Mesenchymal stem cell (in vitro differentiated cells and primary cell): ENCODE measurements at regions not wholly inside any gene's neighbourhood (a gene's known extent, or its start where the extent isn't known, plus 50 kb on each side); places are given as distances from the start of the nearest gene placed in this dataset.
"Not testable (repeated sequence)": the region's sequence is repeated elsewhere in the genome, so short reads cannot be mapped to it uniquely, and the experiment has no call there.

Experiments used
- DNase-seq: peaks from one replicate; pipeline ENCODE4 v3.0.0-alpha.2; 2013
- H2AFZ ChIP-seq: one replicate; pipeline ENCODE4 v1.6.1; 2013; ENCODE audit warnings: low read depth, mild to moderate bottlenecking, control low read depth, inconsistent platforms, low read length, moderate library complexity
- H2AK5ac ChIP-seq: 2 replicates; pipeline ENCODE4 v1.6.1; 2013; ENCODE audit warnings: low read length, moderate library complexity, mild to moderate bottlenecking, inconsistent platforms; ENCODE audit not compliant: severe bottlenecking
- H2BK120ac ChIP-seq: one replicate; pipeline ENCODE4 v1.6.1; 2013; ENCODE audit warnings: low read depth, mild to moderate bottlenecking, inconsistent platforms, low read length, moderate library complexity
- H2BK12ac ChIP-seq, 2 experiments: one replicate each; pipeline ENCODE4 v1.6.1; 2013; ENCODE audit warnings: inconsistent platforms in 2 of 2, low read length in 2 of 2, mild to moderate bottlenecking in 2 of 2, moderate library complexity in 2 of 2, control low read depth in 1 of 2
- H2BK15ac ChIP-seq: one replicate; pipeline ENCODE4 v1.6.1; 2013; ENCODE audit warnings: mild to moderate bottlenecking, low read depth, inconsistent platforms; ENCODE audit not compliant: poor library complexity, severe bottlenecking
- H2BK5ac ChIP-seq: 2 replicates; pipeline ENCODE4 v1.6.1; 2013; ENCODE audit warnings: low read depth, mild to moderate bottlenecking, low read length, control low read depth, inconsistent platforms; ENCODE audit not compliant: poor library complexity, severe bottlenecking
- H3K14ac ChIP-seq, 2 experiments: one replicate each; pipeline ENCODE4 v1.6.1; 2013; ENCODE audit warnings: inconsistent platforms in 2 of 2, low read length in 2 of 2, control low read depth in 1 of 2, mild to moderate bottlenecking in 1 of 2, moderate library complexity in 1 of 2
- H3K18ac ChIP-seq, 2 experiments: one replicate each; pipeline ENCODE4 v1.6.1; 2013; ENCODE audit warnings: inconsistent platforms in 2 of 2, low read length in 2 of 2, control low read depth in 1 of 2, low read depth in 1 of 2, mild to moderate bottlenecking in 1 of 2
- H3K23ac ChIP-seq, 2 experiments: one replicate each; pipeline ENCODE4 v1.6.1; 2013; ENCODE audit warnings: inconsistent platforms in 2 of 2, low read length in 2 of 2, mild to moderate bottlenecking in 2 of 2, moderate library complexity in 2 of 2, control low read depth in 1 of 2
- H3K27ac ChIP-seq: 2 replicates; pipeline ENCODE4 v1.5.1; 2013; ENCODE audit warnings: mild to moderate bottlenecking, moderate library complexity, low read length, control low read depth, inconsistent platforms; ENCODE audit not compliant: poor library complexity, severe bottlenecking
- H3K27me3 ChIP-seq, 2 experiments: 2 replicates each; pipeline versions ENCODE4 v1.6.1 to v1.7.0; 2013; ENCODE audit warnings: low read length in 2 of 2, mild to moderate bottlenecking in 2 of 2, moderate library complexity in 2 of 2, control low read depth in 1 of 2, inconsistent platforms in 1 of 2; ENCODE audit not compliant: control insufficient read depth in 1 of 2, insufficient read depth in 1 of 2
- H3K36me3 ChIP-seq, 2 experiments: 2 replicates each; pipeline versions ENCODE4 v1.6.1 to v1.7.0; 2013; ENCODE audit warnings: low read length in 2 of 2, control low read depth in 1 of 2, inconsistent platforms in 1 of 2, low read depth in 1 of 2, mild to moderate bottlenecking in 1 of 2; ENCODE audit not compliant: insufficient read depth in 2 of 2, control insufficient read depth in 1 of 2
- H3K4ac ChIP-seq, 2 experiments: one replicate each; pipeline ENCODE4 v1.6.1; 2013; ENCODE audit warnings: inconsistent platforms in 2 of 2, low read length in 2 of 2, mild to moderate bottlenecking in 2 of 2, moderate library complexity in 2 of 2, control low read depth in 1 of 2, low read depth in 1 of 2
- H3K4me1 ChIP-seq: 2 replicates; pipeline ENCODE4 v1.6.1; 2013; ENCODE audit warnings: low read depth, low read length, control low read depth; ENCODE audit not compliant: control insufficient read depth, insufficient read depth
- H3K4me2 ChIP-seq: 2 replicates; pipeline ENCODE4 v1.6.1; 2013; ENCODE audit warnings: low read length, mild to moderate bottlenecking, inconsistent platforms; ENCODE audit not compliant: poor library complexity, severe bottlenecking
- H3K4me3 ChIP-seq, 2 experiments: 2 replicates each; pipeline versions ENCODE4 v1.5.1 to v1.7.0; 2013; ENCODE audit warnings: low read length in 2 of 2, mild to moderate bottlenecking in 2 of 2, control low read depth in 1 of 2, low read depth in 1 of 2; ENCODE audit not compliant: insufficient read depth in 1 of 2
- H3K79me1 ChIP-seq: replicated peaks from 2 replicates; pipeline ENCODE4 v1.6.1; 2013; ENCODE audit warnings: mild to moderate bottlenecking, control low read depth, low read length, inconsistent platforms; ENCODE audit not compliant: poor library complexity, severe bottlenecking
- H3K9ac ChIP-seq: 2 replicates; pipeline ENCODE4 v1.7.0; 2013; ENCODE audit warnings: mild to moderate bottlenecking, low read length, moderate library complexity
- H3K9me3 ChIP-seq: 2 replicates; pipeline ENCODE4 v1.7.0; 2013; ENCODE audit warnings: mild to moderate bottlenecking, low read length; ENCODE audit not compliant: control insufficient read depth
- H4K8ac ChIP-seq: one replicate; pipeline ENCODE4 v1.6.1; 2013; ENCODE audit warnings: inconsistent platforms, mild to moderate bottlenecking, low read length, moderate library complexity
- H4K91ac ChIP-seq: one replicate; pipeline ENCODE4 v1.6.1; 2013; ENCODE audit warnings: mild to moderate bottlenecking, low read length, inconsistent platforms
- WGBS: methylation state at CpG from one replicate; pipeline ENCODE4 v1.1.7; 2013; ENCODE audit warnings: mixed read lengths; 5-methylcytosine and 5-hydroxymethylcytosine counted together

- H2AK5ac ChIP-seq = no peak overlapping the region
- no peak overlapping the region for H2BK15ac ChIP-seq
- no peaks in the 10 kb centered on the region for H3K4me1 ChIP-seq
- no peak overlapping the region for H3K23ac ChIP-seq
- no peaks in the 10 kb centered on the region for H3K36me3 ChIP-seq
- no peak overlapping the region for H3K9ac ChIP-seq
- H2BK12ac ChIP-seq = no peak overlapping the region
- no peak overlapping the region for H3K4me3 ChIP-seq
- WGBS = 100% methylated on average over 1 of the region's 1 CpG
- no peak overlapping the region for H3K27ac ChIP-seq
- H4K91ac ChIP-seq = no peak overlapping the region
- H3K9me3 ChIP-seq = no peaks in the 10 kb centered on the region
- DNase-seq = no peak
- H4K8ac ChIP-seq = no peak overlapping the region
- no peaks in the 10 kb centered on the region for H3K27me3 ChIP-seq
- H2BK120ac ChIP-seq = no peak overlapping the region
- H2AFZ ChIP-seq = no peak overlapping the region
- H3K4ac ChIP-seq = no peak overlapping the region
- no peak overlapping the region for H3K14ac ChIP-seq
- H3K18ac ChIP-seq = no peak overlapping the region
- H2BK5ac ChIP-seq = no peak overlapping the region
- H3K79me1 ChIP-seq = no peaks in the 10 kb centered on the region
- H3K4me2 ChIP-seq = no peak overlapping the region
These were observed 76.5 kb upstream of the GNG12 start for GRCh38 chr1:67909776-67910175.

DNA sequence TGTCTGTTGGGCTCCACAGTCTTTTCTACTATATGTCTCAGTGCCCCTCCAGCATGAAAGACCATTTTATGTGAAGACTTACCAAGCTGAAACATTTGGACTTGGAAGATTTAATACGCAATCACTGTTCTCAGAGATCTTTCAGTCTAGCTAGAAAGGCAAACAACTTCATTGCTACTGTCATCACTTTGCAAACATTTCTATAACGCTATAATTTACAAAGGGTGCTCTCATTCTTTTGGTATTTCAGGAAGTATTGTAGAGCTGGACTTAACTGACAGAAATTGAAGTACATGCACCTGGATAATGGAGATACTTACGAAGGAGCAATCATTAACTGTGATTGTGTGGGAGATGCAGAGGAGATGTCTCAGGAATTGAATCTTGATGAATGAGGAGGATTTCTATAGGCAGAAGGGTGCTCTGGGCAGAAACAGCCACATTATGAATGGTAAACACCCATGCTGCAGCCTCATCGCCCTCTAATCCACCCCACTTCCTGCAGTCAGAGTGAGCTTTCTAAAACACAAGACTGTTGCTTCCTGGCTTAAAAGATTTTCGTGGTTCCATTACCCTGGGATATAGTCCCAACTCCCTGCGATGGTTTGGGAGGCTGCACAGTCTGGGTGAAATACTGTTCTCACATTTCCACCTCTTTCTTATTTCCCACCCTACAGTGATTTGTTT lies 75.1 kb upstream of the GNG12 start:
- Histone ChIP-seq H2BK12ac (no peak overlapping the region), H4K8ac (no peak overlapping the region), H3K4me3 (no peak overlapping the region), H3K79me1 (no peaks in the 10 kb centered on the region), H2AFZ (no peak overlapping the region), H3K18ac (no peak overlapping the region), H4K91ac (no peak overlapping the region), H3K23ac (no peak overlapping the region), H3K36me3 (no peaks in the 10 kb centered on the region), H3K9me3 (no peaks in the 10 kb centered on the region), H2BK5ac (no peak overlapping the region), H3K4me2 (no peak overlapping the region), H2AK5ac (no peak overlapping the region), H3K4me1 (no peaks in the 10 kb centered on the region), H2BK15ac (no peak overlapping the region), H2BK120ac (no peak overlapping the region), H3K4ac (no peak overlapping the region), H3K27ac (no peak overlapping the region), H3K14ac (no peak overlapping the region), H3K27me3 (no peaks in the 10 kb centered on the region), H3K9ac (no peak overlapping the region)
- 76% methylated on average over 6 of the region's 6 CpGs for WGBS
- DNase-seq = no peak

DNA sequence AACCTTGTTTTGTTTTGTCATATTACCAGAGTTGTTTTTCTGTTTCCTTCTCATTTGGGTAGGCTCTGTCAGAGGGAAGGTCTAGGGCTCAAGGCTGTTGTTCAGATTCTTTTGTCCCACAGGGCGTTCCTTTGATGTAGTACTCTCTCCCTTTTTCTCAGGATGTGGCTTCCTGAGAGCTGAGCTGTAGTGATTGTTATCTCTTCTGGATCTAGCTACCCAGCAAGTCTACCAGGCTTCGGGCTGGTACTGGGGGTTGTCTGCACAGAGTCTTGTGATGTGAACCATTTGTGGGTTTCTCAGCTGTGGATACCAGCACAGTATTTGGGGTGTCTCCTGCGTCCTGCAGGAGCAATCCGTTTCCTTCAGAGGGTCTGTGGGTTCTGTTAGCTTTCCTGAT lies 74.2 kb upstream of the GNG12 start:
- peak overlapping the region in 1 of 2 experiments; percentile 40 for H3K18ac ChIP-seq
- not testable (repeated sequence) for H3K27ac ChIP-seq, DNase-seq, H4K8ac ChIP-seq, H3K14ac ChIP-seq, H3K4me2 ChIP-seq, H3K4ac ChIP-seq, H2BK15ac ChIP-seq, H2BK12ac ChIP-seq, H3K23ac ChIP-seq, H2BK120ac ChIP-seq, H4K91ac ChIP-seq, H3K9me3 ChIP-seq, H3K4me3 ChIP-seq, H3K9ac ChIP-seq, H3K79me1 ChIP-seq, H2AK5ac ChIP-seq, H3K27me3 ChIP-seq, H3K4me1 ChIP-seq, H2AFZ ChIP-seq, H2BK5ac ChIP-seq, H3K36me3 ChIP-seq
- 73% methylated on average over 4 of the region's 4 CpGs for WGBS

DNA sequence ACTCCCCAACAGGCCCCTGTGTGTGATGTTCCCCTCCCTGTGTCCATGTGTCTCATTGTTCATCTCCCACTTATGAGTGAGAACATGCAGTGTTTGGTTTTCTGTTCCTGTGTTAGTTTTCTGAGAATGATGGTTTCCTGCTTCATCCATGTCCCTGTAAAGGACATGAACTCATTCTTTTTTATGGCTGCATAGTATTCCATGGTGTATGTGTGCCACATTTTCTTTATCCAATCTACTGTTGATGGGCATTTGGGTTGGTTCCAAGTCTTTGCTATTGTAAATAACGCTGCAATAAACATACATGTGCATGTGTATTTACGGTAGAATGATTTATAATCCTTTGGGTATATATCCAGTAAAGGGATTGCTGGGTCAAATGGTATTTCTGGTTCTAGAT lies 72.7 kb upstream of the GNG12 start:
- not testable (repeated sequence) for H3K4ac ChIP-seq, H3K9me3 ChIP-seq, H3K14ac ChIP-seq, H2BK120ac ChIP-seq, H3K9ac ChIP-seq, H2BK15ac ChIP-seq, H3K27me3 ChIP-seq, H4K8ac ChIP-seq, H3K79me1 ChIP-seq, H3K4me2 ChIP-seq, H3K23ac ChIP-seq, H3K36me3 ChIP-seq, H3K27ac ChIP-seq, DNase-seq, H4K91ac ChIP-seq, H3K4me1 ChIP-seq, H3K4me3 ChIP-seq, H2AK5ac ChIP-seq, H3K18ac ChIP-seq, H2BK5ac ChIP-seq, H2BK12ac ChIP-seq, H2AFZ ChIP-seq
- WGBS = 100% methylated on average over 1 of the region's 2 CpGs
